H1 (cell line): ENCODE measurements at regions not wholly inside any gene's neighbourhood (a gene's known extent, or its start where the extent isn't known, plus 50 kb on each side); places are given as distances from the start of the nearest gene placed in this dataset.

Experiments
- CTCF ChIA-PET: fragments of 300-600 bp; sonication (Branson Sonifier 250); formaldehyde crosslinking; loops from one replicate; lab custom pipeline; 2021; ENCODE audit not compliant: partially characterized antibody; lab: Charles Lee
- POLR2A ChIA-PET: fragments of 300-600 bp; sonication (Branson Sonifier 250); formaldehyde crosslinking; loops from one replicate; lab custom pipeline; 2021; ENCODE audit warnings: inconsistent platforms; ENCODE audit not compliant: partially characterized antibody; lab: Charles Lee
- DNase-seq, 2 experiments: peaks; one replicate each; pipeline versions ENCODE4 v3.0.0 to v3.0.0-alpha.2; 2010 to 2022; ENCODE audit warnings: low spot score in 2 of 2, low read depth in 1 of 2, mixed read lengths in 1 of 2
- FAIRE-seq: peaks from 2 replicates; lab custom pipeline; 2011; peaks lifted over from hg19 to GRCh38; lab: Jason Lieb, UNC
- H2AFZ ChIP-seq: 2 replicates; pipeline ENCODE4 v1.8.1; 2012; ENCODE audit warnings: low read length, inconsistent platforms
- H2AK5ac ChIP-seq: 2 replicates; pipeline ENCODE4 v1.6.1; 2013; ENCODE audit warnings: low read depth, low read length
- H2BK120ac ChIP-seq: replicated peaks from 2 replicates; pipeline ENCODE3; 2013; ENCODE audit warnings: low read depth, low read length, inconsistent platforms
- H2BK12ac ChIP-seq: 2 replicates; pipeline ENCODE4 v1.6.1; 2013; ENCODE audit warnings: low read depth, low read length
- H2BK15ac ChIP-seq: 2 replicates; pipeline ENCODE4 v1.6.1; 2013; ENCODE audit warnings: low read length
- H2BK20ac ChIP-seq: 2 replicates; pipeline ENCODE4 v1.6.1; 2013; ENCODE audit warnings: low read length
- H2BK5ac ChIP-seq: 2 replicates; pipeline ENCODE4 v1.6.1; 2013; ENCODE audit warnings: low read depth, low read length
- H3K14ac ChIP-seq: 2 replicates; pipeline ENCODE4 v1.6.1; 2013; ENCODE audit warnings: inconsistent platforms; ENCODE audit not compliant: insufficient read length
- H3K18ac ChIP-seq: 2 replicates; pipeline ENCODE4 v1.6.1; 2013; ENCODE audit warnings: low read length; ENCODE audit errors: extremely low read depth
- H3K23ac ChIP-seq: 2 replicates; pipeline ENCODE4 v1.6.1; 2013; ENCODE audit warnings: inconsistent platforms; ENCODE audit not compliant: insufficient read length
- H3K23me2 ChIP-seq: 2 replicates; pipeline ENCODE4 v1.6.1; 2013; ENCODE audit warnings: low read depth, low read length
- H3K27ac ChIP-seq: 2 replicates; pipeline ENCODE4 v1.6.1; 2011; ENCODE audit warnings: low read depth, low read length, inconsistent platforms
- H3K27me3 ChIP-seq, 4 experiments: replicated peaks in 1 of 4; 1 replicate in 1 of 4; 2 replicates in 3 of 4; pipeline versions ENCODE4 v1.6.1 to v1.8.1; 2011 to 2013; ENCODE audit warnings: low read length in 3 of 4, mild to moderate bottlenecking in 3 of 4, inconsistent platforms in 2 of 4, mixed read lengths in 2 of 4, moderate library complexity in 1 of 4; ENCODE audit not compliant: control insufficient read depth in 3 of 4, insufficient read depth in 3 of 4; ENCODE audit errors: extremely low read depth in 1 of 4
- H3K36me3 ChIP-seq, 4 experiments: 2 replicates each; pipeline versions ENCODE4 v1.6.1 to v1.8.1; 2011 to 2013; ENCODE audit warnings: mild to moderate bottlenecking in 4 of 4, low read length in 3 of 4, moderate library complexity in 2 of 4, control low read depth in 1 of 4, inconsistent platforms in 1 of 4; ENCODE audit not compliant: insufficient read depth in 4 of 4, control insufficient read depth in 2 of 4
- H3K4ac ChIP-seq: replicated peaks from 2 replicates; pipeline ENCODE3; 2013; ENCODE audit warnings: low read length, low read depth, mixed read lengths, inconsistent platforms; ENCODE audit not compliant: insufficient read length
- H3K4me1 ChIP-seq, 4 experiments: replicated peaks in 1 of 4; 1 replicate in 1 of 4; 2 replicates in 3 of 4; pipeline versions ENCODE4 v1.6.1 to v1.8.1; 2011 to 2013; ENCODE audit warnings: low read length in 3 of 4, inconsistent platforms in 2 of 4, mixed read lengths in 1 of 4; ENCODE audit not compliant: insufficient read depth in 4 of 4, control insufficient read depth in 3 of 4
- H3K4me2 ChIP-seq, 2 experiments: 2 replicates each; pipeline versions ENCODE4 v1.6.1 to v1.8.1; 2011 to 2013; ENCODE audit warnings: low read depth in 2 of 2, low read length in 2 of 2, control low read depth in 1 of 2, inconsistent platforms in 1 of 2, mild to moderate bottlenecking in 1 of 2; ENCODE audit not compliant: insufficient read depth in 1 of 2
- H3K4me3 ChIP-seq, 4 experiments: fragments of 200-600, 300-600 bp in 1 of 4; sonication (generic), shearing (Covaris generic), sonication (Bioruptor Twin) in 1 of 4; 2 replicates each; pipeline versions ENCODE4 v1.5.1 to v1.8.1; 2011 to 2016; ENCODE audit warnings: low read length in 4 of 4, low read depth in 3 of 4, control low read depth in 2 of 4, inconsistent platforms in 2 of 4, mild to moderate bottlenecking in 2 of 4, mixed read lengths in 1 of 4, moderate library complexity in 1 of 4; ENCODE audit not compliant: insufficient read depth in 2 of 4; ENCODE audit errors: extremely low read depth in 1 of 4
- H3K56ac ChIP-seq: replicated peaks from 2 replicates; pipeline ENCODE3; 2013; ENCODE audit warnings: low read depth, mild to moderate bottlenecking, mixed read lengths, low read length, inconsistent platforms; ENCODE audit not compliant: insufficient read length
- H3K79me1 ChIP-seq: 2 replicates; pipeline ENCODE4 v1.6.1; 2013; ENCODE audit warnings: low read depth, low read length, control low read depth
- H3K79me2 ChIP-seq, 2 experiments: 2 replicates each; pipeline versions ENCODE4 v1.6.1 to v1.8.1; 2012 to 2013; ENCODE audit warnings: low read length in 2 of 2, mild to moderate bottlenecking in 2 of 2, inconsistent platforms in 1 of 2; ENCODE audit not compliant: insufficient read depth in 2 of 2, control insufficient read depth in 1 of 2
- H3K9ac ChIP-seq, 4 experiments: replicated peaks in 1 of 4; 1 replicate in 1 of 4; 2 replicates in 3 of 4; pipeline versions ENCODE4 v1.6.1 to v1.8.1; 2011 to 2013; ENCODE audit warnings: low read depth in 3 of 4, low read length in 3 of 4, control low read depth in 2 of 4, mild to moderate bottlenecking in 2 of 4, moderate library complexity in 2 of 4, inconsistent platforms in 1 of 4; ENCODE audit errors: extremely low read depth in 1 of 4
- H3K9me3 ChIP-seq, 2 experiments: 2 replicates each; pipeline versions ENCODE4 v1.6.1 to v1.8.1; 2012 to 2013; ENCODE audit warnings: mild to moderate bottlenecking in 2 of 2, moderate library complexity in 2 of 2, control low read depth in 1 of 2, inconsistent platforms in 1 of 2, low read depth in 1 of 2, low read length in 1 of 2, mixed read lengths in 1 of 2; ENCODE audit not compliant: insufficient read depth in 2 of 2
- H4K20me1 ChIP-seq, 2 experiments: replicated peaks in 1 of 2; 2 replicates each; pipeline versions ENCODE3 to v1.8.1; 2011 to 2013; ENCODE audit warnings: inconsistent platforms in 2 of 2, low read length in 2 of 2, mild to moderate bottlenecking in 1 of 2; ENCODE audit not compliant: insufficient read depth in 2 of 2, control insufficient read depth in 1 of 2
- H4K5ac ChIP-seq: 2 replicates; pipeline ENCODE4 v1.6.1; 2013; ENCODE audit warnings: low read length, low read depth, mixed read lengths, inconsistent platforms; ENCODE audit not compliant: insufficient read length
- H4K8ac ChIP-seq: 2 replicates; pipeline ENCODE4 v1.8.0; 2013; ENCODE audit warnings: mild to moderate bottlenecking, moderate library complexity, low read length, inconsistent platforms; ENCODE audit not compliant: insufficient read depth; ENCODE audit errors: extremely low read depth
- H4K91ac ChIP-seq: replicated peaks from 2 replicates; pipeline ENCODE3; 2013; ENCODE audit warnings: low read length, mixed read lengths, inconsistent platforms; ENCODE audit not compliant: insufficient read length
- CTBP2 ChIP-seq: IDR thresholded peaks from 2 replicates; pipeline ENCODE4 v1.7.0; 2011; ENCODE audit warnings: borderline replicate concordance, mild to moderate bottlenecking, moderate library complexity, mixed read lengths, low read length; ENCODE audit not compliant: insufficient read depth, insufficient read length
- RAD21 ChIP-seq, 2 experiments: IDR thresholded peaks in 1 of 2; conservative IDR thresholded peaks in 1 of 2; 2 replicates each; pipeline ENCODE4 v1.6.1; 2011; ENCODE audit warnings: low read depth in 2 of 2, low read length in 2 of 2, improper control_type of control experiment in 1 of 2, inconsistent platforms in 1 of 2, mild to moderate bottlenecking in 1 of 2, moderate library complexity in 1 of 2
- RNF2 ChIP-seq: fragments of 200-900, 300-1000 bp; sonication (generic); IDR thresholded peaks from 2 replicates; pipeline ENCODE4 v1.7.1; 2016; ENCODE audit warnings: borderline replicate concordance, low read depth, mild to moderate bottlenecking, antibody characterized with exemption, low read length; ENCODE audit not compliant: poor library complexity, severe bottlenecking; ENCODE audit errors: missing control alignments
- SP1 ChIP-seq: IDR thresholded peaks from 2 replicates; pipeline ENCODE4 v1.6.1; 2011; ENCODE audit warnings: low read depth, low read length
- TCF12 ChIP-seq: IDR thresholded peaks from 2 replicates; pipeline ENCODE4 v1.6.1; 2011; ENCODE audit warnings: low read depth, mild to moderate bottlenecking, low read length
- TEAD4 ChIP-seq: IDR thresholded peaks from 2 replicates; pipeline ENCODE4 v1.6.1; 2012; ENCODE audit warnings: low read depth, low read length, inconsistent platforms, mixed read lengths
- WGBS, 2 experiments: shearing (Covaris generic) in 1 of 2; methylation state at CpG; one replicate each; pipeline versions ENCODE4 v1.1.6 to v1.1.7; 2013 to 2015; ENCODE audit warnings: low lambda C conversion rate in 2 of 2, mixed read lengths in 2 of 2, inconsistent platforms in 1 of 2, low coverage in 1 of 2, missing lambda C conversion rate in 1 of 2; ENCODE audit not compliant: insufficient replicate concordance in 2 of 2, insufficient coverage in 1 of 2, insufficient read length in 1 of 2; ENCODE audit errors: extremely low coverage in 1 of 2, missing lambda C conversion rate in 1 of 2; 5-methylcytosine and 5-hydroxymethylcytosine counted together

GRCh38 chr6:93801101-93801847 lies 381.9 kb upstream of the EPHA7 start:
- no peak for DNase-seq
- no peak overlapping the region for H2BK20ac ChIP-seq
- H2BK15ac ChIP-seq: no peak overlapping the region
- H3K4me3 ChIP-seq: no peak overlapping the region
- no peaks in the 10 kb centered on the region for H3K23me2 ChIP-seq
- H4K91ac ChIP-seq: no peak overlapping the region
- H3K79me2 ChIP-seq: no peaks in the 10 kb centered on the region
- no peak overlapping the region for H2BK12ac ChIP-seq
- H2BK5ac ChIP-seq: no peak overlapping the region
- H3K9me3 ChIP-seq: no peaks in the 10 kb centered on the region
- no peak overlapping the region for H4K8ac ChIP-seq
- H3K27me3 ChIP-seq: no peaks in the 10 kb centered on the region
- H3K27ac ChIP-seq: no peak overlapping the region
- peak; percentile 93 for FAIRE-seq
- no peak overlapping the region for H3K18ac ChIP-seq
- H3K23ac ChIP-seq: no peak overlapping the region
- H2AK5ac ChIP-seq: no peak overlapping the region
- no peak overlapping the region for H3K9ac ChIP-seq
- peaks cover 0 to 4% (median 3%) of the 10 kb centered on the region in 4 experiments; a peak in 4 of 7 replicates for H3K4me1 ChIP-seq
- H3K56ac ChIP-seq: no peak overlapping the region
- CTCF ChIA-PET: interaction anchor here (0.6 to 1.5 kb wide), 4 partner anchors 9 to 1671 kb away, joined by 3 to 5 read pairs (median 4); no protein-coding TSS in a partner anchor
- no peak overlapping the region for H4K5ac ChIP-seq
- no peak overlapping the region for H3K4ac ChIP-seq
- TF ChIP-seq TEAD4 (peak; percentile 89), CTBP2 (no peak), RNF2 (no peak), TCF12 (no peak), RAD21 (IDR thresholded peaks at IDR 0.05 in 1 of 2, conservative IDR thresholded peaks at IDR 0.05 in 1 of 2; ENCODE audit: low read depth in 2 of 2, low read length in 2 of 2) (no peak), SP1 (no peak)
- TF ChIP-seq, all 59 proteins: peak for 1
- no peak overlapping the region for H2BK120ac ChIP-seq
- H2AFZ ChIP-seq: no peak overlapping the region
- peak overlapping the region in 1 of 2 experiments; percentile 5; a peak in 1 of 4 replicates for H3K4me2 ChIP-seq
- 65% methylated on average over 2 of the region's 2 CpGs; no CpG with 5 or more reads in 1 of the 2 experiments for WGBS, 2 experiments
- POLR2A ChIA-PET: interaction anchor here (0.6 to 2.0 kb wide), 9 partner anchors 8 to 73 kb away, joined by 3 to 28 read pairs (median 5); no protein-coding TSS in a partner anchor
- H4K20me1 ChIP-seq: no peaks in the 10 kb centered on the region
- H3K36me3 ChIP-seq: no peaks in the 10 kb centered on the region
- no peak overlapping the region for H3K14ac ChIP-seq
- no peaks in the 10 kb centered on the region for H3K79me1 ChIP-seq
